Right lobe of liver (tissue), 6 donors: ENCODE measurements at regions not wholly inside any gene's neighbourhood (a gene's known extent, or its start where the extent isn't known, plus 50 kb on each side); places are given as distances from the start of the nearest gene placed in this dataset.

ENCODE experiments used
- ATAC-seq, 4 donors: fragments of 200-7000 bp; cut with Tn5 transposase; one replicate each; pipeline ENCODE4 v1.9.1; 2020; ENCODE audit warnings: mild to moderate bottlenecking in 4 of 4, moderate library complexity in 4 of 4
- DNase-seq, 3 donors: peaks; one replicate each; pipeline ENCODE4 v3.0.0-alpha.2; 2020
- H3K27ac ChIP-seq, 3 donors: fragments of 200-600 bp; one replicate each; pipeline ENCODE4 v1.8.0; 2022
- H3K27me3 ChIP-seq, 2 donors: fragments of 200-600 bp; one replicate each; pipeline ENCODE4 v1.8.0; 2022
- H3K36me3 ChIP-seq, 4 donors: fragments of 200-600 bp; sonication (generic) in 1 of 4; one replicate each; pipeline versions ENCODE4 v1.5.1 to v1.8.0; 2017 to 2022; ENCODE audit warnings: control low read depth in 1 of 4
- H3K4me1 ChIP-seq, 4 donors: fragments of 200-600 bp; sonication (generic) in 1 of 4; one replicate each; pipeline versions ENCODE4 v1.5.1 to v1.8.0; 2017 to 2022; ENCODE audit warnings: control low read depth in 1 of 4
- H3K4me3 ChIP-seq, 3 donors: fragments of 200-600 bp; one replicate each; pipeline ENCODE4 v1.8.0; 2022
- H3K9me3 ChIP-seq, 4 donors: fragments of 200-600 bp; sonication (generic) in 1 of 4; one replicate each; pipeline versions ENCODE4 v1.5.1 to v1.8.0; 2017 to 2022; ENCODE audit warnings: control low read depth in 1 of 4
- CTCF ChIP-seq, 4 donors: fragments of 200-600 bp in 3 of 4; fragments of 450-650 bp in 1 of 4; IDR thresholded peaks; one replicate each; pipeline versions ENCODE4 v1.5.1 to v1.8.0; 2016 to 2022; ENCODE audit warnings: antibody characterized with exemption in 4 of 4, mild to moderate bottlenecking in 2 of 4
- POLR2A ChIP-seq: fragments of 450-650 bp; IDR thresholded peaks from one replicate; pipeline ENCODE4 v1.6.1; 2017; ENCODE audit warnings: antibody characterized with exemption, mild to moderate bottlenecking
- WGBS: methylation state at CpG from one replicate; pipeline ENCODE4 v1.1.6; 2018; ENCODE audit warnings: low coverage, low lambda C conversion rate; ENCODE audit not compliant: insufficient coverage; ENCODE audit errors: missing lambda C conversion rate; 5-methylcytosine and 5-hydroxymethylcytosine counted together
- intact Hi-C, 2 donors: fragments of 100-400 bp; cut with DNase I; formaldehyde crosslinking; loops; one replicate each; pipeline versions ENCODE4 v1.11.2 to v1.14.1; 2022
- donor health status: DM: no; HTN: yes; CAD: no.
- donor health status: DM: no; HTN: no; CAD: no.
- donor health status: DM: no; HTN: no; CAD: no.
- donor health status: DM: no; HTN: yes; CAD: no.
- donor health status: DM: no; HTN: yes; CAD: no.

- 38% methylated on average over 19 of the region's 23 CpGs for WGBS
- no peaks in the 10 kb centered on the region for H3K27me3 ChIP-seq
- DNase-seq (peak; percentile 14 to 35 (median 33)), ATAC-seq (no peak)
- H3K4me1 ChIP-seq = no peaks in the 10 kb centered on the region
- H3K9me3 ChIP-seq = no peaks in the 10 kb centered on the region
- H3K36me3 ChIP-seq = no peaks in the 10 kb centered on the region
- intact Hi-C loops = no loop called here
- no peak for TF ChIP-seq CTCF (IDR thresholded peaks at IDR 0.05)
- TF ChIP-seq POLR2A = no peak
- H3K4me3 ChIP-seq = no peak overlapping the region
- H3K27ac ChIP-seq = no peak overlapping the region
Observed at GRCh38 chr22:49617866-49618676, 209.6 kb downstream of the BRD1 start.

DNA sequence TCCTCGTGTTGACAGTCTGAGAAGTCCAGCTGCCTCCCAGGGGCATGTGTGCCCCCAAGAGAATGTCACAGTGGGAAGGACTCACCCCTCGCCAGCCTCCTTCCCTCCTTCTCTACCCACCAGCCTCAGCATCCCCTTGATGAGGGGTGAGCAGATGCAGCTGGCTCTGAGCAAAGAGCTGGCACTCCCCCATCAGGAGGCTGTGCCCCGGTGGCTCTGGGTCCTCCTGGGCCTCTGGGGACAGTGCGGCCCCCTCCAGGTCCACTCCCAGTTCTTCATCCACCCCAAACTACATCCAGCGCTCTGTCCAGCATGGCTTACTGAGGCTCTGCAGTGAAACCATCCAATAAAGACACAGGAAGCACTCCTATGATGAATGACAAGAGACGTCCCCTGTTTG, 210.4 kb downstream of the BRD1 start:
- H3K4me3 ChIP-seq = no peak overlapping the region
- intact Hi-C loops = no loop called here
- no peaks in the 10 kb centered on the region for H3K27me3 ChIP-seq
- 18% methylated on average over 2 of the region's 6 CpGs for WGBS
- no peaks in the 10 kb centered on the region for H3K4me1 ChIP-seq
- DNase-seq (peak in 1 of 3 donors; percentile 20), ATAC-seq (no peak)
- H3K9me3 ChIP-seq = no peaks in the 10 kb centered on the region
- H3K36me3 ChIP-seq = no peaks in the 10 kb centered on the region
- TF ChIP-seq CTCF (IDR thresholded peaks at IDR 0.05) (no peak), POLR2A (no peak)
- no peak overlapping the region for H3K27ac ChIP-seq

GRCh38 chr22:49616356-49617231, 211.1 kb downstream of the BRD1 start:
- TF ChIP-seq POLR2A (no peak), CTCF (IDR thresholded peaks at IDR 0.05) (no peak)
- Histone ChIP-seq H3K4me1 (no peaks in the 10 kb centered on the region), H3K36me3 (no peaks in the 10 kb centered on the region), H3K27ac (no peak overlapping the region), H3K27me3 (no peaks in the 10 kb centered on the region), H3K9me3 (no peaks in the 10 kb centered on the region), H3K4me3 (no peak overlapping the region)
- 59% methylated on average over 6 of the region's 37 CpGs for WGBS
- DNase-seq (peak in 2 of 3 donors; percentile 35 to 40), ATAC-seq (peak in 1 of 4 donors; percentile 13)
- intact Hi-C loops = no loop called here

DNA sequence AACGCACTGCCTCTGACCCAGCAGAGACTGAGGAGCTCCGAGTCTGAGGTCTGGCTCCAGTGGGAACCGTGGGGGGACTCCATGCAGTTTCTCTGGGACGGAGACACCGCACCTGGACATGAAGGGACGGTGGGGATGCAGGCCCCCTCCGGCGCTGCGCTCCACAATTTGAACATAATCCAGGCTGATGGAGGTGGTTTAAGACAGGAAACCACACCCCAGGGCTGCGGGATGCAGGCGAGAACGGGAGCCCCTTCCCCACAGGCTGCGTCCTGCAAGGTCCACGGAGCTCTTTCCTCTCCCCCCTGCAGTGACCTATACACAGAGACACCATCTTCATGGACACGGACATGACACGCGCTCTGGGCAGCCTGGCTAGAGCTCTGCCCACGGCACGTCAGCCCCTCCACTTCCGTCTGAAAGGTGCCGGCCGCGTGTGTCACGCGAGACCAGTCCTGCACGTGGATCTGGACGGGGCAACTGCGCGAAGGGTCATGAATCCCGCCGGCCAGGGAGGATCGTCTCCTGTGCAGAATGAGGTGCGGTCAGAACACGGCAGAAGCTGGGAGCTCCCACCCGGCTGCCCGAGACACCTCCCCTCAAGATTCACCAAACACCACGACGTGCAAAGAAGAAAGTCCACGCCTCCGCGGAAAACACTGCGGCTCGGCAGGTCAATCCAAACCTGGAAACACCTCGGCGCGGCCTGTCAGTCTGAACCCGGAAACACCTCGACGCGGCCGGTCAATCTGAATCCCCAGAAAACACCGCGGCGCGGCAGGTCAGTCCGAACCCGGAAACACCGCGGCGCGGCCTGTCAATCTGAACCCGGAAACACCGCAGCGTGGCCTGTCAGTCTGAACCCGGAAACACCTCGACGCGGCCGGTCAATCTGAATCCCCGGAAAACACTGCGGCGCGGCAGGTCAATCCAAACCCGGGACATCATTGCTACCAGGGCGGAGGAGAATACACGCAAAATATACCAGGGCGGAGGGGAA, 212.4 kb downstream of the BRD1 start:
- ATAC-seq = no peak
- 89% methylated on average over 19 of the region's 77 CpGs for WGBS

More for the DNA sequence above, 212.4 kb downstream of the BRD1 start:
- Histone ChIP-seq H3K4me1 (no peaks in the 10 kb centered on the region), H3K9me3 (no peaks in the 10 kb centered on the region), H3K36me3 (no peaks in the 10 kb centered on the region), H3K27me3 (no peaks in the 10 kb centered on the region), H3K27ac (no peak overlapping the region), H3K4me3 (no peak overlapping the region)
- peak in 2 of 3 donors; percentile 37 to 42 for DNase-seq
- TF ChIP-seq CTCF (IDR thresholded peaks at IDR 0.05) = no peak
- TF ChIP-seq POLR2A = no peak
- intact Hi-C loops = no loop called here
